Hepatocyte (in vitro differentiated cells): ENCODE measurements at regions not wholly inside any gene's neighbourhood (a gene's known extent, or its start where the extent isn't known, plus 50 kb on each side); places are given as distances from the start of the nearest gene placed in this dataset.

Experiments
- DNase-seq: peaks from one replicate; pipeline ENCODE4 v3.0.0-alpha.2; 2016; ENCODE audit warnings: low spot score
- H2AFZ ChIP-seq: fragments of 200-600 bp; sonication (generic); 2 replicates; pipeline ENCODE4 v1.6.0; 2016; ENCODE audit warnings: antibody characterized with exemption, mild to moderate bottlenecking
- H3K27ac ChIP-seq: fragments of 200-600 bp; sonication (generic); 2 replicates; pipeline ENCODE4 v1.5.1; 2016; ENCODE audit warnings: mild to moderate bottlenecking
- H3K27me3 ChIP-seq: fragments of 200-600 bp; sonication (generic); 2 replicates; pipeline ENCODE4 v1.6.1; 2016
- H3K36me3 ChIP-seq: fragments of 200-600 bp; sonication (generic); replicated peaks from 2 replicates; pipeline ENCODE4 v1.5.1; 2016; ENCODE audit warnings: low read depth; ENCODE audit not compliant: insufficient read depth
- H3K4me1 ChIP-seq: fragments of 200-600 bp; sonication (generic); 2 replicates; pipeline ENCODE4 v1.5.1; 2016; ENCODE audit warnings: mild to moderate bottlenecking, moderate library complexity; ENCODE audit not compliant: insufficient read depth
- H3K4me2 ChIP-seq: fragments of 200-600 bp; sonication (generic); 2 replicates; pipeline ENCODE4 v1.6.0; 2016
- H3K4me3 ChIP-seq: fragments of 200-600 bp; sonication (generic); 2 replicates; pipeline ENCODE4 v1.5.1; 2016; ENCODE audit warnings: mild to moderate bottlenecking
- H3K79me2 ChIP-seq: fragments of 200-600 bp; sonication (generic); 2 replicates; pipeline ENCODE4 v1.6.0; 2017; ENCODE audit warnings: mild to moderate bottlenecking
- H3K9me2 ChIP-seq: fragments of 200-600 bp; sonication (generic); replicated peaks from 2 replicates; pipeline ENCODE4 v1.6.0; 2017; ENCODE audit warnings: mild to moderate bottlenecking; ENCODE audit not compliant: insufficient read depth
- H3K9me3 ChIP-seq: fragments of 200-600 bp; sonication (generic); 2 replicates; pipeline ENCODE4 v1.5.1; 2016; ENCODE audit warnings: low read depth, mild to moderate bottlenecking
- H4K20me1 ChIP-seq: fragments of 200-600 bp; sonication (generic); 2 replicates; pipeline ENCODE4 v1.6.0; 2016; ENCODE audit warnings: mild to moderate bottlenecking; ENCODE audit not compliant: insufficient read depth, poor library complexity, severe bottlenecking
- EZH2 ChIP-seq: fragments of 200-600 bp; sonication (generic); IDR thresholded peaks from 2 replicates; pipeline ENCODE4 v1.6.1; 2016; ENCODE audit warnings: antibody characterized with exemption, mild to moderate bottlenecking, borderline replicate concordance
- EZH2phosphoT487 ChIP-seq: fragments of 200-600 bp; sonication (generic); IDR thresholded peaks from one replicate; pipeline ENCODE4 v1.6.1; 2018; ENCODE audit warnings: antibody characterized with exemption, mild to moderate bottlenecking, low read depth, moderate library complexity; ENCODE audit not compliant: unreplicated experiment, severe bottlenecking
- WGBS: methylation state at CpG from one replicate; pipeline ENCODE4 v1.1.6; 2016; ENCODE audit warnings: low lambda C conversion rate; ENCODE audit errors: missing lambda C conversion rate; 5-methylcytosine and 5-hydroxymethylcytosine counted together
- TF ChIP-seq, protein P1 (sequence below): fragments of 200-600 bp; sonication (generic); IDR thresholded peaks from 2 replicates; pipeline ENCODE4 v1.5.1; 2016; ENCODE audit warnings: antibody characterized with exemption, mild to moderate bottlenecking; ENCODE audit not compliant: poor library complexity

GRCh38 chr4:149145803-149146202 is 669.8 kb downstream of the IQCM start:
- no peaks in the 10 kb centered on the region for H3K79me2 ChIP-seq
- H3K9me2 ChIP-seq = no peaks in the 10 kb centered on the region
- H2AFZ ChIP-seq = no peak overlapping the region
- no peaks in the 10 kb centered on the region for H3K27me3 ChIP-seq
- no peaks in the 10 kb centered on the region for H3K36me3 ChIP-seq
- 88% methylated on average over 2 of the region's 2 CpGs for WGBS
- H3K4me3 ChIP-seq = no peak overlapping the region
- no peak for TF ChIP-seq EZH2phosphoT487
- TF ChIP-seq EZH2 = no peak
- TF ChIP-seq, protein P1, sequence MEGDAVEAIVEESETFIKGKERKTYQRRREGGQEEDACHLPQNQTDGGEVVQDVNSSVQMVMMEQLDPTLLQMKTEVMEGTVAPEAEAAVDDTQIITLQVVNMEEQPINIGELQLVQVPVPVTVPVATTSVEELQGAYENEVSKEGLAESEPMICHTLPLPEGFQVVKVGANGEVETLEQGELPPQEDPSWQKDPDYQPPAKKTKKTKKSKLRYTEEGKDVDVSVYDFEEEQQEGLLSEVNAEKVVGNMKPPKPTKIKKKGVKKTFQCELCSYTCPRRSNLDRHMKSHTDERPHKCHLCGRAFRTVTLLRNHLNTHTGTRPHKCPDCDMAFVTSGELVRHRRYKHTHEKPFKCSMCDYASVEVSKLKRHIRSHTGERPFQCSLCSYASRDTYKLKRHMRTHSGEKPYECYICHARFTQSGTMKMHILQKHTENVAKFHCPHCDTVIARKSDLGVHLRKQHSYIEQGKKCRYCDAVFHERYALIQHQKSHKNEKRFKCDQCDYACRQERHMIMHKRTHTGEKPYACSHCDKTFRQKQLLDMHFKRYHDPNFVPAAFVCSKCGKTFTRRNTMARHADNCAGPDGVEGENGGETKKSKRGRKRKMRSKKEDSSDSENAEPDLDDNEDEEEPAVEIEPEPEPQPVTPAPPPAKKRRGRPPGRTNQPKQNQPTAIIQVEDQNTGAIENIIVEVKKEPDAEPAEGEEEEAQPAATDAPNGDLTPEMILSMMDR = no peak
- no peak overlapping the region for H3K4me2 ChIP-seq
- no peaks in the 10 kb centered on the region for H3K4me1 ChIP-seq
- no peak for DNase-seq
- H3K9me3 ChIP-seq = no peaks in the 10 kb centered on the region
- H4K20me1 ChIP-seq = no peaks in the 10 kb centered on the region
- no peak overlapping the region for H3K27ac ChIP-seq

DNA sequence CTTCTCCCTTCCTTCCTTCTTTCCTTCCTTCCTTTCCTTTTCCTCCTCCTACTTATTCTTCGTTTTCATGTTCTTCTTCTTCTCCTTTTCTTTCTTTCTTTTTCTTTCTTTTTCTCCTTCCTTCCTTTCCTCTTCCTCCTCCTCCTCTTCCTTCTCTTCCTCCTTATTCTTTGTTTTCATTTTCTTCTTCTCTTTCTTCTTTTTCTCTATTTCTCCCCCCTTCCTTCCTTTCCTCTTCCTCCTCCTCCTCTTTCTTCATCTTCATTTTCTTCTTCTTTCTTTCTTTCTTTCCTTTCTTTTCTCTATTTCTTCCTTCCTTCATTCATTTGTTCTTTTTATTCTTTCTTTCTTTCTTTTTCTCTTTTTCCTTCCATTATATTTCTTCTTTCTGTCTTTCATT is 671.6 kb downstream of the IQCM start:
- 29% methylated on average over 1 of the region's 1 CpG for WGBS
- Histone ChIP-seq H4K20me1 (no peaks in the 10 kb centered on the region), H3K36me3 (no peaks in the 10 kb centered on the region), H3K4me3 (no peak overlapping the region), H3K9me3 (no peaks in the 10 kb centered on the region), H3K9me2 (no peaks in the 10 kb centered on the region), H3K79me2 (no peaks in the 10 kb centered on the region), H3K4me2 (no peak overlapping the region), H2AFZ (no peak overlapping the region), H3K4me1 (no peaks in the 10 kb centered on the region), H3K27ac (no peak overlapping the region), H3K27me3 (no peaks in the 10 kb centered on the region)
- TF ChIP-seq EZH2phosphoT487 = no peak
- TF ChIP-seq, protein P1 = no peak
- no peak for TF ChIP-seq EZH2
- DNase-seq = no peak

- no peak for DNase-seq
- Histone ChIP-seq H3K9me2 (no peaks in the 10 kb centered on the region), H3K4me2 (no peak overlapping the region), H3K79me2 (no peaks in the 10 kb centered on the region), H3K4me1 (no peaks in the 10 kb centered on the region), H3K4me3 (no peak overlapping the region), H3K27me3 (no peaks in the 10 kb centered on the region), H3K36me3 (no peaks in the 10 kb centered on the region), H4K20me1 (no peaks in the 10 kb centered on the region), H3K27ac (no peak overlapping the region), H2AFZ (no peak overlapping the region), H3K9me3 (no peaks in the 10 kb centered on the region)
- 59% methylated on average over 2 of the region's 2 CpGs for WGBS
- no peak for TF ChIP-seq EZH2
- TF ChIP-seq, protein P1 = no peak
- TF ChIP-seq EZH2phosphoT487 = no peak
Observed at GRCh38 chr4:149141391-149141790, 674.3 kb downstream of the IQCM start.

GRCh38 chr4:149140841-149141240 is 674.8 kb downstream of the IQCM start:
- no peaks in the 10 kb centered on the region for H3K9me2 ChIP-seq
- no peak overlapping the region for H2AFZ ChIP-seq
- no peaks in the 10 kb centered on the region for H3K4me1 ChIP-seq
- no peaks in the 10 kb centered on the region for H3K9me3 ChIP-seq
- no peak overlapping the region for H3K4me2 ChIP-seq
- no peaks in the 10 kb centered on the region for H4K20me1 ChIP-seq
- DNase-seq = no peak
- TF ChIP-seq EZH2 (no peak), EZH2phosphoT487 (no peak)
- TF ChIP-seq, protein P1 = no peak
- H3K27me3 ChIP-seq = no peaks in the 10 kb centered on the region
- H3K79me2 ChIP-seq = no peaks in the 10 kb centered on the region
- WGBS = 72% methylated on average over 2 of the region's 2 CpGs
- no peak overlapping the region for H3K27ac ChIP-seq
- no peak overlapping the region for H3K4me3 ChIP-seq
- no peaks in the 10 kb centered on the region for H3K36me3 ChIP-seq
